ENCODE measurements at regions not wholly inside any gene's neighbourhood (a gene's known extent, or its start where the extent isn't known, plus 50 kb on each side); places are given as distances from the start of the nearest gene placed in this dataset.

GRCh38 chr2:16327326-16327725 is 338.3 kb downstream of the CYRIA start:
- no peak for TF ChIP-seq CTCF (IDR thresholded peaks at IDR 0.05; ENCODE audit: unreplicated experiment)
- no peaks in the 10 kb centered on the region for H3K36me3 Mint-ChIP-seq (ENCODE audit: low read depth, unreplicated experiment)

GRCh38 chr2:16326711-16327300 is 338.8 kb downstream of the CYRIA start:
- H3K27ac Mint-ChIP-seq (ENCODE audit: unreplicated experiment), result peak overlapping the region; percentile 78
- DNase-seq (ENCODE audit: low spot score), result no peak

More at GRCh38 chr2:16327326-16327725, 338.3 kb downstream of the CYRIA start:
- DNase-seq (ENCODE audit: low spot score), result no peak
- Mint-ChIP-seq H3K4me3 (ENCODE audit: unreplicated experiment) (no peak overlapping the region), H3K9me3 (ENCODE audit: unreplicated experiment) (no peaks in the 10 kb centered on the region), H3K27ac (ENCODE audit: unreplicated experiment) (no peak overlapping the region), H3K27me3 (ENCODE audit: unreplicated experiment) (peaks cover 9% of the 10 kb centered on the region), H3K4me1 (ENCODE audit: unreplicated experiment) (peaks cover 44% of the 10 kb centered on the region)

GRCh38 chr2:16325976-16326510 is 339.6 kb downstream of the CYRIA start:
- no peak for DNase-seq (ENCODE audit: low spot score)
- peaks cover 42% of the 10 kb centered on the region for H3K4me1 Mint-ChIP-seq (ENCODE audit: unreplicated experiment)

More at GRCh38 chr2:16326711-16327300, 338.8 kb downstream of the CYRIA start:
- H3K4me3 Mint-ChIP-seq (ENCODE audit: unreplicated experiment), result no peak overlapping the region
- no peak for TF ChIP-seq CTCF (IDR thresholded peaks at IDR 0.05; ENCODE audit: unreplicated experiment)
- H3K4me1 Mint-ChIP-seq (ENCODE audit: unreplicated experiment), result peaks cover 44% of the 10 kb centered on the region
- H3K36me3 Mint-ChIP-seq (ENCODE audit: low read depth, unreplicated experiment), result no peaks in the 10 kb centered on the region
- H3K27me3 Mint-ChIP-seq (ENCODE audit: unreplicated experiment), result peaks cover 12% of the 10 kb centered on the region
- no peaks in the 10 kb centered on the region for H3K9me3 Mint-ChIP-seq (ENCODE audit: unreplicated experiment)

GRCh38 chr2:16325016-16325975 is 340.3 kb downstream of the CYRIA start:
- Mint-ChIP-seq H3K4me3 (ENCODE audit: unreplicated experiment) (no peak overlapping the region), H3K27me3 (ENCODE audit: unreplicated experiment) (peaks cover 12% of the 10 kb centered on the region), H3K9me3 (ENCODE audit: unreplicated experiment) (no peaks in the 10 kb centered on the region), H3K36me3 (ENCODE audit: low read depth, unreplicated experiment) (no peaks in the 10 kb centered on the region), H3K27ac (ENCODE audit: unreplicated experiment) (peak overlapping the region; percentile 72), H3K4me1 (ENCODE audit: unreplicated experiment) (peaks cover 37% of the 10 kb centered on the region)
- DNase-seq (ENCODE audit: low spot score), result peak; percentile 38
- no peak for TF ChIP-seq CTCF (IDR thresholded peaks at IDR 0.05; ENCODE audit: unreplicated experiment)

More at GRCh38 chr2:16325976-16326510, 339.6 kb downstream of the CYRIA start:
- Mint-ChIP-seq H3K27me3 (ENCODE audit: unreplicated experiment) (peaks cover 12% of the 10 kb centered on the region), H3K4me3 (ENCODE audit: unreplicated experiment) (no peak overlapping the region), H3K9me3 (ENCODE audit: unreplicated experiment) (no peaks in the 10 kb centered on the region), H3K36me3 (ENCODE audit: low read depth, unreplicated experiment) (no peaks in the 10 kb centered on the region), H3K27ac (ENCODE audit: unreplicated experiment) (peak overlapping the region; percentile 78)
- no peak for TF ChIP-seq CTCF (IDR thresholded peaks at IDR 0.05; ENCODE audit: unreplicated experiment)

Measured in endothelial cell (in vitro differentiated cells).